Fibroblast of skin of right biceps (primary cell): ENCODE measurements at regions not wholly inside any gene's neighbourhood (a gene's known extent, or its start where the extent isn't known, plus 50 kb on each side); places are given as distances from the start of the nearest gene placed in this dataset.

ENCODE experiments used
- DNase-seq: peaks from one replicate; pipeline ENCODE4 v3.0.0-alpha.2; 2013

- no peak for DNase-seq
Measured at GRCh38 chr16:5448798-5449197, 351.2 kb upstream of the EEF2KMT start.

- no peak for DNase-seq
Measured at GRCh38 chr16:5447734-5448133, 350.1 kb upstream of the EEF2KMT start.

- no peak for DNase-seq
Measured at GRCh38 chr16:5446623-5447240, 349.1 kb upstream of the EEF2KMT start.

- DNase-seq, result no peak
Measured at GRCh38 chr16:5444189-5444588, 346.6 kb upstream of the EEF2KMT start.

- no peak for DNase-seq
Measured at GRCh38 chr16:5442986-5443385, 345.4 kb upstream of the EEF2KMT start.

GRCh38 chr16:5442054-5442453, 344.5 kb upstream of the EEF2KMT start:
- no peak for DNase-seq

- DNase-seq, result no peak
Measured at GRCh38 chr16:5438591-5438990, 341.0 kb upstream of the EEF2KMT start.

GRCh38 chr16:5433587-5433986, 336.0 kb upstream of the EEF2KMT start:
- DNase-seq, result no peak

- DNase-seq, result no peak
Measured at GRCh38 chr16:5432166-5432565, 334.6 kb upstream of the EEF2KMT start.

- no peak for DNase-seq
Measured at GRCh38 chr16:5430598-5430997, 333.0 kb upstream of the EEF2KMT start.

GRCh38 chr16:5428932-5429331, 331.3 kb upstream of the EEF2KMT start:
- no peak for DNase-seq

- DNase-seq, result no peak
Measured at GRCh38 chr16:5427571-5427970, 330.0 kb upstream of the EEF2KMT start.

- DNase-seq, result no peak
Measured at GRCh38 chr16:5422643-5423496, 325.3 kb upstream of the EEF2KMT start.

- no peak for DNase-seq
Measured at GRCh38 chr16:5422047-5422446, 324.5 kb upstream of the EEF2KMT start.

GRCh38 chr16:5416013-5416412, 318.4 kb upstream of the EEF2KMT start:
- no peak for DNase-seq

- DNase-seq, result no peak
Measured at GRCh38 chr16:5415123-5415522, 317.5 kb upstream of the EEF2KMT start.

GRCh38 chr16:5412731-5413130, 315.1 kb upstream of the EEF2KMT start:
- no peak for DNase-seq

- no peak for DNase-seq
Measured at GRCh38 chr16:5398203-5398602, 300.6 kb upstream of the EEF2KMT start.

GRCh38 chr16:5396880-5397279, 299.3 kb upstream of the EEF2KMT start:
- no peak for DNase-seq

- no peak for DNase-seq
Measured at GRCh38 chr16:5393070-5393469, 295.5 kb upstream of the EEF2KMT start.

- no peak for DNase-seq
Measured at GRCh38 chr16:5386989-5387388, 289.4 kb upstream of the EEF2KMT start.

GRCh38 chr16:5385811-5386210, 288.2 kb upstream of the EEF2KMT start:
- no peak for DNase-seq

GRCh38 chr16:5385115-5385514, 287.5 kb upstream of the EEF2KMT start:
- DNase-seq, result no peak

- DNase-seq, result no peak
Measured at GRCh38 chr16:5383737-5384136, 286.1 kb upstream of the EEF2KMT start.

GRCh38 chr16:5382484-5382883, 284.9 kb upstream of the EEF2KMT start:
- DNase-seq, result no peak
